ENCODE measurements at regions not wholly inside any gene's neighbourhood (a gene's known extent, or its start where the extent isn't known, plus 50 kb on each side); places are given as distances from the start of the nearest gene placed in this dataset.
"Not testable (repeated sequence)": the region's sequence is repeated elsewhere in the genome, so short reads cannot be mapped to it uniquely, and the experiment has no call there.

DNA sequence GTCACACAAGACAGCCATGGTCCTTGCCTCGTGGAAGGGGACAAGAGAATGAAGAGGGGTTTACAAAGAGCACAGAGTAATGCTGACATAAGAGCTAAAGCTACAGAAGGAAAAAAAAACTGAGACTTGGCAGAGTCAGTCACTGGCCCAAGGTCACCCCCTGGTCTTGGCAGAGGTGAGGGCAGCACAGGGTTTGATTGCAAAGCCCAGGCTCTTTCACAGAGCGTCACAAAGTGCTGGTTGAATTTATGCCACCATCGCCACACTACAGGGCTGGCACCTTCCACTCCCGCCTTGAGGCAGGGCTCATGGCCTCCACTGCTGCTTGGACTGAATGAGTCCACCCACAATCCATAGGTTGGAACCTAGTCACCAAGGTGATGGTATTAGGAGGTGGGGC, 190.2 kb downstream of the INHBB start:
- DNase-seq, result no peak

DNA sequence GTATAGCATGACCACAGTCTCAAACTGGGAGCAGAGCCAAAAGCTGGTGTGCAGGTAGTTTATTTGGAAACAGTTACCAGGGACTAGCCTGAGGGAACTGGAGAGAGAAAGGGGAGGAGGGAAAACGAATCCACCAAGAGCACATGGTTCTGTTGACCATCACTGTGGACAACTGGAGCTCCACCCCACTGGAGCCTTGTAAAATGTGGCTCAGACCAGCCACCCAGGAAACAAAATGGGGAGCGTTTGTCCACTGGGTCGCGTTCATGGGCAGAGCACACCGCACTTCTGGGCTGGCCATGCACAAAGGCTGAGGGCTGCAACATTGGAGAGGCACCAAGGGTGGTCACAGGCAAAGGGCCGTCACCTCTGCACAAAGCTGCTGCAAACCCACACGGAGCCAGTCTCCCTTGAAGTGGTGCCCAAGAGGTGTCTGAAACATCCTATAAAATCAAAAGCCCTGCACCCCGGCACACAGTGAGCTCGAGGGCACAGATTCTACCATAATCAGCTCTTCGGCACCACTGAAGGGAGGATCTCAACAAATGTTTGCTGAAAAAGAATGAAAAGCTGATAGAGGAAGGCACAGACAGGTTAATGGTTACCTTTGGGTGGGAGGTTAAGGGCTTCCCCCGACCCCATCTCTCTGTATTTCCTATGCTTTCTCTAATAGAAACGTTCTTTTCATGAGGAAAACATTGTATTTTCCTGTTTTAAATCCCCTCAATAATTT, 192.9 kb downstream of the INHBB start:
- no peak for DNase-seq

DNA sequence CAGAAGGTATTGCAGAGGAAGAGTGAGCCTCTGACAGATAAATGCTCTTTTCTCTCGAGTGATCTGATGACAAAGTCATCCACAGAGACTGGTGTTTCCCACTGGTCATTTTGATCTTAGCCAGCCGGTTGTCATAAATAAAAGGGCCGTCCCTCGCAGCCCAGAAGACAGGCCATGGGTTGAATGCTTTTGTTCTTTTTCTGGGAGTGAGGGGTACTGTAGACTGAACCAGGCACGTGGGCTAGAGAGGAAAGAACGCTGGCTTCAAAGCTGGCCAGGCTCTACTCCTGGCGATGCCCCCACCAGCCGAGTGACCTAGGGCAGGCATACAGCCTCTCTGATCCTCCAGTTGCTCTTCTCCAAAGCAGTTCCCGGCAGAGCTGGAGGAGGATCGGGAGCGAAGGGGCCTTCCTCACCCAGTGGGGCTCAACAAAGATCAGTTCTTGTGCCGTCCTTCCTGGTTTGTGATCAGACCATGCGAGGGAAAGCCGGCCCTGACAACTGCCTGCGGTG, 193.5 kb downstream of the INHBB start:
- no peak for DNase-seq

DNA sequence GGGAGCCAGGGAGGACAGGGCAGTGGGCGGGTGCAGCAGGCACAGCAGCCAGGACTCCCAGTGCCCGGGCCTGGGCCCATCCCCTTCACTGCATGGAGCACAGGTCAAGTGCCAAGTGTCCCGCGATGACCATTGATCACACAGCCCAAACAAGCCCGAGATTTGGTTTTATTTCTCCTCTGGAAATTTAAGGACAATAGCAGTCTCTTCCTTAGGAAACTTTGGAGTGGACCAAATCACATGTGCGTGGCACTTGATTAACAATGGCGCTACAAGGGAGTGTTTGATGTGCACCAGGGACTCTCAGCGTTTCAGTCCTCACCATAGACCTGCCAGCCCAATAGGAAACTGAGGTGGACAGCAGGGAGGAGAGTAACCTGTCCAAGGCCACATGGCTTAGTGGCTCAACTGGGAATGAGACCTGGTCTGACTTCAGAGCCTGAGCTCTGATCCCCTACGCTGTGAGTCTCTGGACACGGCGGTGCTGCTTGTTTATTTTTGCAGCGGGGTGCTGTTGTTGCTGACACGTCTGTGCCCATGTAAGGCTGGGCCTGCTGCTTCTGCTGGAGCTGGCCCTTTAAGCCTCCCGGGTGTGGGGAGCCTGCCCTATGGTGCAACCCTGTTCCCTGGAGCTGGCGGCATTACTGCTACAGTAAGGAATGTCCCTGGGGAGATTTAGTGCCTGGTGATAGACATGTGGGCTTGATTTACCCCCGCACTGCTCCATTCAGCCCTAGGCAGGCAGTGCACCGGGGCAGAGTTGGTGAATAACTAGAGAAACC, 194.2 kb downstream of the INHBB start:
- no peak for DNase-seq

DNA sequence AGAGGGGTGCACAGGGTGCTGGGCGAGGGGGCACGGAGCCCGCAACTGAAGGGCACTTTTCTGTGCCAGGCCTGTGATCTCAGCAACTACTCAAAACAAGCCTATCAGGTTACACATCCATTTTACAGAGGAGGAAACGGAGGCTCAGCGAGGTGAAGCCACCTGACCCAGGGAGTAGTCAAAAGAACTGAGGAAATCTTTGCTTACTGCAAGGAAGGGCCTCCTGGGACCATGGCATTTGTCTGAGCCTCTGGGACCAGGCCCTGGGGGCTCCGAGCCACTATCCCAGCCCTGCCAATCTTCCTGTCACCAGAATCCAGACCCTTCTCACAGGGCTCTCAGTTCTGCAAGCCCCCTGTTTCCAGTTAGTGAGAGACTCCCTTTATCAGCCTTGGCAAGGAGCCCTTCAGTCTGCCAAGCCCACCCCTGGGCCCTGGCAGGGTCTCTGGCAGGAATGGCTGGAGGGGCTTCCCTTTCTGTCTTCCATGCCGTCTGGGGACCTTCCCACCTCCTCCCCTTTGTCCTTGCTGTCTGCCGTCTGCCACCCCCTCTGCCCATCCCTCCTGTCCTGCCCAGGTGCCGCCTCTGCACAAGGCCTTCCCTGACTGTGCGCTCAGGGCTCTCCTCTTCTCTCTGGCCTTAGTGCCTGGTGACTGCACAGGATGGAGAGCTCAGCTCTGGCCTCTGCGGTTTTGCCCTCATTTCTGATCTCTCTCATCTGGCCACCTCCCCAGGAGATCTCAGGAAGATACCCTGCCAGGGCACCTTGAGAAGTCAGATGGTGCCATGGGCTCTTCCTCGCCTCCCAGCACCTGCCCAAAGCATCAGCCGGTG, 194.7 kb upstream of the GLI2 start:
- DNase-seq, result no peak

DNA sequence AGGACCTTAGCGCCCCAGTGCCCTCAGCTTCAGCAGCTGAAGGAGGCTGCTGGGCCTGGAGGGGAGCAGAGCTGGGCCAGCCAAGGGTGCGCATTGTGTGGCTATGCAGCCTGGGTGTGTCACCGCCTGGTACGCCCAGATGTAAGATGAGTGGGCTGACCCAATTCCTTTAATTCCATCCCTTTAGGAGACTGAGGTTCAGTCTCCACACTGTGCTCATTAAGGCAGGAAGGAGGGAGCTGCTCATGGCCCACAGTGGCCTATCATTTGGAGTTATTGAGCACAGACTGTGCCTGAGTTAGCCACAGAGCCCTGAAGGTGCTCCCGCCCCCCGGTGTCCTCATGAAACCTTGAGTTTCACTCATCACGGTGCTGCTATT, 194.1 kb upstream of the GLI2 start:
- DNase-seq, result no peak

DNA sequence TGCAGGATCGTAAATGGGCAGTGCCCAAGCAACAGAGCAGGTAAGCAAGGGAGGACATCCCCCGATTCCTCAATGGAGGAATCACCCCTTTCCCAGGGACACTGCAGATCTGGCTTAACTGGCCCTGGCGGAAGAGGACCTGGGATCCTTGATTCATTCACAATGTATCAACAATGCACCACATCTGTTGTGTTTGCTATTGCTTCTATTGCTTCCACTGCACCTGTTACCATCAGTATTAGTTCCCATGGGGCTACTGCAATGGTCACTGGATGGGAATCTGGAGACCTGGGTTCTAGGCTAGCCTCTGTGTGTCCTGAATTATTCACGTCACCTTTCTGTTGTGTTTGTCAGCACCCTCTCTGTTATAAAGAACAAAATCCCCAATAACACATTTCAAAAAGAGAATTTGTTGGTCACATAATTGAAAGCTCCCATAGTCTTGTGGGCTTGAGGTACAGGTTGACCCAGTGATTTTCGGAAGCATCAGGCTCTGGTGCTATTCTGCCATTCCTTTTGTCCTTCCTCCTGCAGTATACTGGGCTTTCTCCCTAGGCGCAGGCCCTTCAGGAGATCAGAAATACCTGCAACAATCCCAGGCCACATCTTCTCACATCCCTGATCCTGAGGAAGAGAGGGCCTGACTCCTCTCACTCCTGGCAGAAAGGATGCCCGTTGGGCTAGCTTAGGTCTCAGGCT, 193.5 kb upstream of the GLI2 start:
- DNase-seq, result no peak

DNA sequence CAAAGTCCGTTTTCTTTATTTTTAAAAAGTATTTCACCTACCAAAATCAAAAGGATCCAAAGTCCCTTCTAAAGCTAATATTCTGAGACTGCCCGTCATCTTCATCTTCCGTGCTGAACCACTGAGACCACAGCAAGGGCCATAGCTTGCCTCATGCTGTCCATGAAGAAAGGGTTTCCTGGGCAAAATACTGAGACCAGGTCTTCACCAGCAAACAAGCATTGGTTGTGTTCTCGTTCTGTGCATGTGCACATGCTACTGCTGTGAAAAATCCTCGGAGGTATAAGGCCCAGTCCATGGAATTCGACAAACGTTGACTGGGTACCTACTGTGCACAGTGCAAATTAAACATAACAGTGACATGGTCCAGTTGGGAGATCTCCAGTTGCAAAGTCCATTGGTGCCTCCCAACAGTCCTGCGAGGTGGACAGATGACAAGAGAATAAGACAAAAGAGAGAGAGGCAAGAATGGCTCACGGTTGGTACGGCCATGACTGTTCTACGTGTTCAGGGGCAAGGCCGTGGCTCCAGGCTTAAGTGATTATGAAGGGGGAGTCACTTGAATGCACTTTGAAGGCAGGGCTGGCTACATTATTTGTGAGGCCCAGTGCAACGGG, 192.6 kb upstream of the GLI2 start:
- no peak for DNase-seq

DNA sequence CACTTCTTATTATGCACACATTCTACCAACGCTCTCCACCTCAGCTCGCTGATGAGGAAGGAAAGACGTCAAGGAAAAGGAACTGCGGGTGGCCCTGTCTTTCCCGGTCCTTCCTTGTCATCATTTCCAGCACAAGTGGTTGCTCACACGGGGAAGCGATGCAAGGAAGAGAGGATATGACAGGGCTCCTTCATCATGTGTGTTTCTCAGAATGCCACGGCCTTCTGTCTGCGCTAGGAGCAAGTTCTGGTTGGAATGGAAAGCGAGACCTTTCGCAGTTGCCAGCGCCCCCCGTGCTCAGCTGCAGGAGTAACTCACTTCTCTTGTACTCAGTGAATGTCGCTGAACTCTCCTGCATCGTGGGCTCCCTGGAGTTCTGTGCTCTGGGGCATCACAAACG, 191.8 kb upstream of the GLI2 start:
- no peak for DNase-seq

DNA sequence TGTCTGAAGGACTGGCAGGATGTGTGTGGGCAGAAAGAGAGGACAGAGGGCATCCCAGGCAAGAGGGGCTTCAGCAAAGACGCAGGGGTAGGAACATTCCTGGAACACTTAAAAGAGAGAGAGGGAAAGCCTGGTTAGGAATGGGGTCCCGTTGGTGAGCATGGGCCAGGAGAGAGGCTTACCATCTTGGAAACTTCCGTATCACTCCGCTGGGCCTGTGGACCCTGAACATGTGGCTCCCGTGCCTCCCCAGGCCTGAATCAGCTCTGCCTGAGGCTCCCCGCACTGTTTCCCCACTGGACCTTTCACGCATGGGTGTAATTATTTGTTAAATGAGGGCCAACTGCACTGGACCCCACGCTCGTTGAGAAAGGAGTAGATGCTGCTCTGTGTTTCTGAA, 191.1 kb upstream of the GLI2 start:
- no peak for DNase-seq

DNA sequence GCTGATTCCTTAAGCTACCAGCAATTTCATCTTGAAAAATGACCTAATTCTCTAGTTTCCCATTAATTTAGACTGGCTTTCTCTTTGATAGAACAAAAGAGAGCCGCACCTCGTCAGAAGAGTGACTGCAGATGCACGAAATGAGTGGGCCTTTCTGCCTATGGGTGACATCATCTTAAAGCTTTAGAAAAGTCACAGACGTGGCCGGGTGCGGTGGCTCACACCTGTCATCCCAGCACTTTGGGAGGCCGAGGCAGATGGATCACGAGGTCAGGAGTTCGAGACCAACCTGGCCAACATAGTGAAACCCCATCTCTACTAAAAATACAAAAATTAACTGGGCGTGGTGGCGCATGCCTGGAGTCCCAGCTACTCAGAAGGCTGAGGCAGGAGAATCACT, 190.7 kb upstream of the GLI2 start:
- not testable (repeated sequence) for DNase-seq

DNA sequence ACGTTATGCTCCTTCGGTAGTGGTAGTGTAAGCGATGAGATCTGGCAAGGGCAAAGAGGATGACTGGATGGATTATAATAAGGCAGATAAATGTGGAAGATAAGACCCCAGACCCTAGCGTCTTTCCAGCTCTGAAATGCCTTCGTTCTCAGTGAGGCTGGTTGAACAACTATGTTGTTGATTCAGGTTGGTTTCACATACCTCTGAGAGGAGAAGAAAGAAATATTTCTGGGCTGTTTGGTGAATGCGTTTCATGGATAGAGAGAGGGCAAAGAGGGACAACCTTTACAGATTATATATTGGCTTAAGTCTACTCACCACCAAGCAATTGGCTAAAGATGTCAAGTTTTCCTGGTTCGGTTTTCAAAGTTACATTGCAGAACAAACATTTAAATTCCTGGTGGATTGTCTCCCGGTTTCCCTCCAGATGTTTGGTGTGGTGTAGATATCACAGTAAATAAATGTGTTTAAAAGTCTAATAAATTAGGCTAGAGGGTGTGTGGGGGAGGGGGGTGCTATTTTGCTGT, 190.1 kb upstream of the GLI2 start:
- no peak for DNase-seq

DNA sequence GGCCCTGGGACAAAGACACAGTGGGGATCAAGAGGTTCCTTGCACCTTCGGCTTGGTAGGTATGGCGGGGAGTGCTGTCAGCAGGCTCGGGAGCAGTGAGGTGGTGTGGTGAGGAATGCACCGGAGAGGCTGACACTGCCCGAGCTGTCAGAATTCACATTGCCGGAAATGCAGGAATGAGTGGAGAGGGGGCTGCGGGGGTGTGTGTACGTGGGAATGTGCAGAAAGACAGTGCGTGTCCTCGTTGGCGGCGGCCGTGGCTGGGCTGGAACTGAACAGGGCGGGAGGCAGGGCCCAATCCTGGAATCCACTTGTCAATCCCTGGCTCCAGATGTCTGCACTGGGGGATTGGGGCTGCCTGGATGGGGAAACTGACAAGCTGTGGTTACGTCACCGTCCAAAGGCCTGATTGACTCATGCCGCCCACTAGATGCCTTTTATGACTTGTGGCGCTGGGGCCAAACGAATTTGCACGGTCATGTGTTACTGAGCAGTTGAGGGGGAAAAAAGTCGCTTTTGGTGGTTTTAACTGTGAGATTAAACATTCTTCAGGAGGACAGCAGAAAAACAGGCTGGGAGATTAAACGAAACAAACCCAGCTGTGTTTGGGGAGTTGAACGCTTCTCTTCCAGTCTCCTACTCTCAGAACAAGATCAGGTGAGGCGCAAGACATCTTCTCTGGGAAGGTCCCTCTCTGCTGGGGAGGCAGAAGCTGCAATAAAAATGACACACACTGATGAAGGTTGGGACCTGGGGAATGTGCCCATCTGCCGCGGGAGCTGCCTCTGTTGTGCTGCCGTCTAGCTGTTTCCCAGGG, 189.4 kb upstream of the GLI2 start:
- DNase-seq, result no peak

DNA sequence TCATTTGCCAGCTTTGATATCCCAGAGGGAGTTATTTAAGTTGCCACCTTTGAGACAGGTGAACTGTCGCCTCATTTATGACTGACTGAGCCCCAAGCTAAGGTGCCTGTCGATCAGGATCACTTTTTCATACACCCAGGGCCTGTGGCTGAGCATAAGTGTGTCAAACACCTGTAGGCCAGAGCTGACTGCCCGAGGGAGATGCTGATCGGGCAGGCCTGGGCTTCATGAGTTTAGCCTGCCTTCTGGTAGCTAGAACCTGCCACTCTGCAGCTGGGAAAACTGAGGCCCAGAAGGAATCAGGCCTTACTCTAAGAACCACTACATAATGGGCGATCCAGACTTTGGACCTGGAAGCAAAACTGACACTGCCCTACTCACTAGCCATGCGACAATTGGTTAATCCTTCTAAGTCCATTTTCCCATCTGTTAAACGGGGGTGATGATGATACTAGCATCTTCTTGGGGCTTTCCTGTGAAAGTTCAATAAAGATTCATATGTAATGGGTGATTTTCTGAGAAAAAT, 188.7 kb upstream of the GLI2 start:
- DNase-seq, result no peak

DNA sequence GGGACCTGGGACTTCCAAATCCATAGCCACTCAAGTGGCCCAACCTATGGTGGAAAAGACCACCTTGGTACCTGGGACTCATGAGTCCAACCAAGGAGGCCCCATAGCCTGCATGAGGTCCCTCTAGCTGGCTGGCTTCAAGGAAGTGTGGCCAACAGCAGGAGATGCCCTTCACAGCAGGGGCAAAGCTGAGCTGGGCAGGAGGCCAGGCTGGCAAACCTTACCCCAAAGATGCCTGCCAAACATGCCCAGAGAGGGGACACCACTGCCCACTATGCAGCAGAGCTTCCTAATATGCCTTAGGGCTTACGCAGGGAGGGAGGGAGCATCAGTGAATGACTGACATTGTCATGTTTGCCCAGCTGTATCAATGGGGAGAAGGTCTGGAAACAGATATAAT, 188.0 kb upstream of the GLI2 start:
- no peak for DNase-seq

DNA sequence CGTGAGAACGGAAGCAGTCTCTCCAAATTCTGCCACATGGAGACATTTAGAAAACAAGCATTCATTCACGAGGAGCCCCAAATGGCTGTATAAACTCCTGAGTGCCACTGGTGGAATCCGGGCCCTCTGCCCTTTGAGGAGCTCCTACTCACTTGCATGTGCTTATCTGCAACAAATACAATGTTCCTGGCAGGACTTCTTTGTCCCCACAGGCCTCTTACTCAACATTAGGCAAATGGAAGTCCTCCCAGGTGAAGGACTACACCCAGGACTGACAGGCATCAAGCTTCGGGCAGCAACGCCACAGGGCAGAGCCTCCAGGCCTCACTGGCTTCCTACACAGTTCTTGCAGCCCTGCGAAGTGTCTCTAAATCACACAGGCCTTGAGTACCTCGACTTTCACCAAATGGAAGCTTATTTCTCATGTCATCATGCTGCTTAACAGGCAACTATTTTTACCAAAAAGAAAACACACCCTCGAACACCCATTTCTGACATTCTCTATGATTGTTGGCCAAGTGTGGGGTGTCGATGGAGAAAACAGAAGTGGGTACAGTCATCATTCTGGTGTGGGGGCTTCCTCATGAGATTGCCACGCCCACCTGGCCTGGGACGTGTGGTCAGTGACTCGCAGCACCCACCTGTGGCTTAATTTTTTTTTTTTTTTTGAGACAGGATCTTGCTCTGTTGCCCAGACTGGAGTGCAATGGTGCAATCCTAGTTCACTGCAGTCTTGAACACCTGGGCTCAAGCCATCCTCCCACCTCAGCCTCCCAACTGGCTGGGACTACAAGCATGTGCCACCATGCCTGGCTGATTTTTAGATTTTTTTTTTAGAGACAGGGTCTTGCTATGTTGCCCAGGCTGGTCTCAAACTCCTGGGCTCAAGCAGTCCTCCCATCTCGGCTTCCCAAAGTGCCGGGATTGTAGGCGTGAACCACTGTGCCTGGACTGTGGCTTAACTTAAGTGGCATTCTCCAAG, 186.8 kb upstream of the GLI2 start:
- no peak for DNase-seq

DNA sequence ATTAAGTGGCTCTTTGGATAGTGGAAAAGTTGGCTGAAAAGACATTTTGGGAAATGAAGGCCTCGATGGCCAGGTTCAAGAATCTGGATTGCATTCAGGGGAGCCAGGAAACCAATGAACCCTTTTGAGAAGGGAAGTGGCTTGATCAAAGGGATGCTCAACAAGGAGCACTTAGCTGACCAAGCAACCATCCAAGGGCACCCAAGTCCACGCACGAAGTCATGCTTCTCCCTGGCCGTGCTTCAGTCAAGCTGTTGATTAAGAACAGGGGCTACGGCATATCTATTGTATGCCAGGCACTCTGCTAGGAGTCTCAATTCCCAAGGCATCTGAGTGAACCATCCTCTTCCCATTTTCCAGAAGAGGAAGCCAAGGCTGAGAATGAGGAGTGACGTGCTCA, 185.8 kb upstream of the GLI2 start:
- DNase-seq, result no peak

DNA sequence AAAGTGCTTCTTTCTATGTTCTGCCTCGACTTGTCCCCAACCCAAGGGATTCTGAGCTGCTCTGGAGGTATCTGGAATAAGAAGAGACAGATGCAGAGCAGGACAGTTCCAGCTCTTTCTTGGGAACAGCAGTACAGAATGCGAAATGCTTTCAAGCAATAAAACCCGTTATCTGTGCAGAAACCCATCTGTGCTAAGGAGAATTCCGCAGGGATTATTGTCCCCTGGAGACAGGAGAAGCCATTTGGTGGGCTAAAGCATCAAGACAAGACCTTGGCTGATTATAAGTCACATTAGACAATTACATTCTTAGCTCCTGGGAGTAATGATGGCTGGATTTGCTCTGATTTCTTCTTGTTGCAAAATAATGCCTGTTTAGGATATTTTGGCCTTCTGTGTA, 185.4 kb upstream of the GLI2 start:
- DNase-seq, result no peak

DNA sequence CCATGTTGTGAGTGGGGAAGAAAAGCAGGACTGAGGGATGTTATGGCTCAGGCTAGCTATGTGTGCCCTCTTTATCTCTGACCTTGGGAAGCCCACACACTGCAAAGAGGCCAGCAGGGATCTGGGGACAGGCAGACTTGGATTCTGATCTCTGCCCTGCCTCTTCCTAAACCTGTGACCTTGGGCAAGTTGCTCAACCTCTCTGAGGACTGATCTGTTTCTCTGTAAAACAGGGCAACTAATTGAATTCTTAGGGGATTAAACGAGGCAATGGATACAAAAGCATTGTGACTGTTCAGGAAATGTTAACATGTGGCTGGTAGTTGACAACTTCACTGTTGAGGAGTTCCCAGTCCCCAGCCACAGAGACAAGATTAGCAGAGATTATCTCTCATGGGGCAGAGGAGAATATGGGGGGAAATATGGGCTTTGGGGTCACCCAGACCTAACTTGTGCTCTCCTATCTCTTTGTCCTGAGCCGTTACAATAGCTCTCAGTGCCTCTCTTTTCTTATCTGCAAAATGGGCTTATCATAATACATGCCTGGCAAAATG, 184.7 kb upstream of the GLI2 start:
- no peak for DNase-seq

Measured in occipital lobe (tissue), 1 donor.